ENCODE measurements at regions not wholly inside any gene's neighbourhood (a gene's known extent, or its start where the extent isn't known, plus 50 kb on each side); places are given as distances from the start of the nearest gene placed in this dataset.

DNA sequence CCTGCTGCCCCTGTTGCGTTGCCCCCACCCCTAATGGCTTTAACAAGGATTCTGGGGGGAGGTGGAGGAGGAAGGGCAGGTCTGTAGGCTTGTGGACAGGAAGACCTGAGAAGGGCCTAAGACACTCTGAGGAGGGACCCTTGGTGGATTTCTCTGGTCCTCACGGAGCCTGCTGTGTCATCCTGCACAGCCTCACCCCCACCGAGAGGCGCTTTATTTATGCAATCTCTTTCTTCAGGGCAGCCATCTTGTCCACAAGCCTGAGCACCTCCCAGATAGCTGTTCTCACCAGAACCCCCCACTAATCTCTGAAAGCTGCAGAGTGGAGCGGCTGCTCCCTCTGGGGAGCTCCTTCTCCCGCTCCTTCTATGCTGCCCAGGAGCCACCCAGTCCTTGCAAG lies 59.3 kb upstream of the MLN start:
- no peaks in the 10 kb centered on the region for H3K27me3 ChIP-seq (replicated peaks in 1 of 2; ENCODE audit: control insufficient read depth in 2 of 2, insufficient read depth in 2 of 2, low read length in 1 of 2)

More for the DNA sequence above, 59.3 kb upstream of the MLN start:
- DNase-seq (ENCODE audit: low read depth, low spot score) (no peak), FAIRE-seq (no peak), ATAC-seq (no peak)
- no peak overlapping the region for H3K4me3 ChIP-seq
- WGBS (ENCODE audit: insufficient coverage, insufficient replicate concordance, low lambda C conversion rate, missing lambda C conversion rate) = 100% methylated on average over 6 of the region's 6 CpGs
- H3K4me2 ChIP-seq (ENCODE audit: control insufficient read depth, insufficient read depth) = no peak overlapping the region
- no peak overlapping the region for H3K9ac ChIP-seq (ENCODE audit: control insufficient read depth, insufficient read depth, low read length)
- RAD21 ChIA-PET (ENCODE audit: unreplicated experiment) = no interaction called here
- H4K20me1 ChIP-seq (ENCODE audit: control insufficient read depth, insufficient read depth) = no peaks in the 10 kb centered on the region
- peaks cover 39% of the 10 kb centered on the region for H3K4me1 ChIP-seq (ENCODE audit: control insufficient read depth, insufficient read depth, low read length)
- no peaks in the 10 kb centered on the region for H3K79me2 ChIP-seq (ENCODE audit: control insufficient read depth, insufficient read depth, low read length)
- SMC1A ChIA-PET (ENCODE audit: uncharacterized antibody, unreplicated experiment) = no interaction called here
- no peak overlapping the region for H3K27ac ChIP-seq (ENCODE audit: control insufficient read depth, insufficient read depth)
- peaks cover 2% of the 10 kb centered on the region; the same call in 2 of the 3 replicates for H3K9me3 ChIP-seq (replicated peaks; ENCODE audit: control insufficient read depth, insufficient read depth, low read length)
- no peak overlapping the region for H2AFZ ChIP-seq (ENCODE audit: control insufficient read depth, low read depth, low read length)
- CTCF ChIA-PET = no interaction called here
- BruUV-seq (replicated peaks) = no TSS peak
- POLR2A ChIA-PET = no interaction called here
- intact Hi-C loops (cut with micrococcal nuclease; ENCODE audit: unreplicated experiment) (no loop called here), in situ Hi-C loops (cut with MboI) (no loop called here)
- H3K36me3 ChIP-seq (ENCODE audit: control insufficient read depth in 2 of 2, insufficient read depth in 2 of 2, low read length in 1 of 2) = no peaks in the 10 kb centered on the region
- no peak for TF ChIP-seq MTA2 (IDR thresholded peaks at IDR 0.05; ENCODE audit: low read depth)
- no peak for TF ChIP-seq E2F4 (IDR thresholded peaks at IDR 0.05; ENCODE audit: low read depth, low read length)
- TF ChIP-seq ATF3 (IDR thresholded peaks at IDR 0.05; ENCODE audit: borderline replicate concordance, extremely low read depth, low read depth, low read length) = no peak
- TF ChIP-seq, protein P1, sequence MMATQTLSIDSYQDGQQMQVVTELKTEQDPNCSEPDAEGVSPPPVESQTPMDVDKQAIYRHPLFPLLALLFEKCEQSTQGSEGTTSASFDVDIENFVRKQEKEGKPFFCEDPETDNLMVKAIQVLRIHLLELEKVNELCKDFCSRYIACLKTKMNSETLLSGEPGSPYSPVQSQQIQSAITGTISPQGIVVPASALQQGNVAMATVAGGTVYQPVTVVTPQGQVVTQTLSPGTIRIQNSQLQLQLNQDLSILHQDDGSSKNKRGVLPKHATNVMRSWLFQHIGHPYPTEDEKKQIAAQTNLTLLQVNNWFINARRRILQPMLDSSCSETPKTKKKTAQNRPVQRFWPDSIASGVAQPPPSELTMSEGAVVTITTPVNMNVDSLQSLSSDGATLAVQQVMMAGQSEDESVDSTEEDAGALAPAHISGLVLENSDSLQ (IDR thresholded peaks at IDR 0.05) = no peak
- no peak for TF ChIP-seq MAX (IDR thresholded peaks at IDR 0.05; ENCODE audit: low read depth, low read length)
- no peak for TF ChIP-seq SIX5 (IDR thresholded peaks at IDR 0.05; ENCODE audit: low read depth, low read length, severe bottlenecking)
